ENCODE measurements at regions not wholly inside any gene's neighbourhood (a gene's known extent, or its start where the extent isn't known, plus 50 kb on each side); places are given as distances from the start of the nearest gene placed in this dataset.
"Not testable (repeated sequence)": the region's sequence is repeated elsewhere in the genome, so short reads cannot be mapped to it uniquely, and the experiment has no call there.

- DNase-seq = no peak
Observed at GRCh38 chr20:40309731-40310130, 379.3 kb downstream of the MAFB start.

GRCh38 chr20:40307997-40308396 is 381.0 kb downstream of the MAFB start:
- DNase-seq = no peak

- no peak for DNase-seq
Observed at GRCh38 chr20:40307268-40307667, 381.8 kb downstream of the MAFB start.

- DNase-seq = no peak
Observed at GRCh38 chr20:40305303-40305702, 383.7 kb downstream of the MAFB start.

- DNase-seq = no peak
Observed at GRCh38 chr20:40304119-40304613, 384.9 kb downstream of the MAFB start.

- DNase-seq = no peak
Observed at GRCh38 chr20:40294747-40295146, 394.3 kb downstream of the MAFB start.

- no peak for DNase-seq
Observed at GRCh38 chr20:40294175-40294574, 394.9 kb downstream of the MAFB start.

GRCh38 chr20:40293740-40294139 is 395.3 kb downstream of the MAFB start:
- DNase-seq = no peak

GRCh38 chr20:40291493-40292135 is 397.4 kb downstream of the MAFB start:
- DNase-seq = no peak

- no peak for DNase-seq
Observed at GRCh38 chr20:40287683-40288082, 401.4 kb downstream of the MAFB start.

- DNase-seq = peak in 1 of 2 donors; percentile 2
Observed at GRCh38 chr20:40286975-40287531, 402.0 kb downstream of the MAFB start.

GRCh38 chr20:40284611-40285010 is 404.4 kb downstream of the MAFB start:
- DNase-seq = no peak

- no peak for DNase-seq
Observed at GRCh38 chr20:40283689-40284088, 405.3 kb downstream of the MAFB start.

GRCh38 chr20:40282941-40283340 is 406.1 kb downstream of the MAFB start:
- DNase-seq = no peak

- no peak for DNase-seq
Observed at GRCh38 chr20:40282541-40282940, 406.5 kb downstream of the MAFB start.

- DNase-seq = no peak
Observed at GRCh38 chr20:40280616-40281015, 408.4 kb downstream of the MAFB start.

- peak in 1 of 2 donors; percentile 9 for DNase-seq
Observed at GRCh38 chr20:40279390-40279789, 409.6 kb downstream of the MAFB start.

- no peak for DNase-seq
Observed at GRCh38 chr20:40278673-40279072, 410.4 kb downstream of the MAFB start.

- no peak for DNase-seq
Observed at GRCh38 chr20:40276301-40276700, 412.7 kb downstream of the MAFB start.

- no peak for DNase-seq
Observed at GRCh38 chr20:40275738-40276137, 413.3 kb downstream of the MAFB start.

- no peak for DNase-seq
Observed at GRCh38 chr20:40274912-40275533, 414.0 kb downstream of the MAFB start.

- not testable (repeated sequence) for DNase-seq
Observed at GRCh38 chr20:40269274-40269673, 419.8 kb downstream of the MAFB start.

GRCh38 chr20:40268321-40269075 is 420.5 kb downstream of the MAFB start:
- DNase-seq = no peak

All from hippocampal formation (tissue), 2 donors.